DOHH2 (cell line): ENCODE measurements at regions not wholly inside any gene's neighbourhood (a gene's known extent, or its start where the extent isn't known, plus 50 kb on each side); places are given as distances from the start of the nearest gene placed in this dataset.

Source experiments
- CTCF ChIP-seq: fragments of 200-600 bp; sonication (generic); IDR thresholded peaks from one replicate; pipeline ENCODE4 v1.5.1; 2014; ENCODE audit warnings: antibody characterized with exemption, mild to moderate bottlenecking, low read depth, low read length; ENCODE audit not compliant: poor library complexity, severe bottlenecking
- EZH2phosphoT487 ChIP-seq: fragments of 200-600 bp; sonication (generic); IDR thresholded peaks from 2 replicates; pipeline ENCODE4 v1.6.1; 2017; ENCODE audit warnings: borderline replicate concordance, mild to moderate bottlenecking, antibody characterized with exemption, low read length, moderate library complexity, mixed read lengths

- TF ChIP-seq CTCF (no peak), EZH2phosphoT487 (no peak)
Measured at GRCh38 chr4:104859601-104860237, 287.0 kb upstream of the TET2 start.
